DND-41 (cell line): ENCODE measurements at regions not wholly inside any gene's neighbourhood (a gene's known extent, or its start where the extent isn't known, plus 50 kb on each side); places are given as distances from the start of the nearest gene placed in this dataset.

Experiments used
- ATAC-seq: fragments of 200-7000 bp; cut with Tn5 transposase; 3 replicates; pipeline ENCODE4 v1.9.1; 2021; ENCODE audit warnings: low read depth; ENCODE audit not compliant: insufficient read depth
- DNase-seq: peaks from one replicate; pipeline ENCODE4 v3.0.0-alpha.2; 2020
- H2AFZ ChIP-seq: 2 replicates; pipeline ENCODE4 v1.6.0; 2012; ENCODE audit warnings: low read depth, low read length
- H3K27ac ChIP-seq: 2 replicates; pipeline ENCODE4 v1.5.1; 2012; ENCODE audit warnings: low read length, inconsistent platforms
- H3K27me3 ChIP-seq: fragments of 200-600 bp; sonication (generic); 2 replicates; pipeline ENCODE4 v1.6.0; 2012; ENCODE audit warnings: low read length, mild to moderate bottlenecking, inconsistent platforms; ENCODE audit not compliant: insufficient read depth, poor library complexity
- H3K36me3 ChIP-seq: 2 replicates; pipeline ENCODE4 v1.5.1; 2012; ENCODE audit warnings: low read length, inconsistent platforms; ENCODE audit not compliant: insufficient read depth
- H3K4me1 ChIP-seq: 2 replicates; pipeline ENCODE4 v1.5.1; 2012; ENCODE audit warnings: mild to moderate bottlenecking, low read length; ENCODE audit not compliant: insufficient read depth
- H3K4me2 ChIP-seq: 2 replicates; pipeline ENCODE4 v1.6.0; 2012; ENCODE audit warnings: mild to moderate bottlenecking, moderate library complexity, low read length, inconsistent platforms; ENCODE audit not compliant: insufficient read depth
- H3K4me3 ChIP-seq, 2 experiments: fragments of 200-600 bp in 1 of 2; shearing (Covaris generic) in 1 of 2; 2 replicates each; pipeline ENCODE4 v1.5.1; 2012 to 2016; ENCODE audit warnings: inconsistent platforms in 2 of 2, low read length in 2 of 2, mild to moderate bottlenecking in 2 of 2, low read depth in 1 of 2, moderate library complexity in 1 of 2
- H3K79me2 ChIP-seq: 2 replicates; pipeline ENCODE4 v1.6.0; 2012; ENCODE audit warnings: low read length, inconsistent platforms; ENCODE audit not compliant: insufficient read depth
- H3K9ac ChIP-seq: 2 replicates; pipeline ENCODE4 v1.6.0; 2012; ENCODE audit warnings: low read depth, mild to moderate bottlenecking, inconsistent platforms, low read length, moderate library complexity
- H3K9me3 ChIP-seq: 2 replicates; pipeline ENCODE4 v1.5.1; 2012; ENCODE audit warnings: low read length, moderate library complexity, mild to moderate bottlenecking, inconsistent platforms; ENCODE audit not compliant: insufficient read depth, severe bottlenecking
- H4K20me1 ChIP-seq: 2 replicates; pipeline ENCODE4 v1.6.0; 2012; ENCODE audit warnings: low read length; ENCODE audit not compliant: insufficient read depth
- CTCF ChIP-seq: IDR thresholded peaks from 2 replicates; pipeline ENCODE4 v1.5.1; 2012; ENCODE audit warnings: borderline replicate concordance, low read length, moderate library complexity, mild to moderate bottlenecking; ENCODE audit not compliant: poor library complexity, severe bottlenecking; ENCODE audit errors: extremely low read depth
- EZH2 ChIP-seq: IDR thresholded peaks from 3 replicates; pipeline ENCODE4 v1.6.1; 2012; ENCODE audit warnings: borderline replicate concordance, low read depth, mild to moderate bottlenecking, moderate library complexity, low read length, inconsistent platforms; ENCODE audit not compliant: severe bottlenecking

GRCh38 chr11:120010775-120011174 is 127.1 kb downstream of the TRIM29 start:
- TF ChIP-seq CTCF, result no peak
- no peak for TF ChIP-seq EZH2
- H3K9ac ChIP-seq, result no peak overlapping the region
- DNase-seq (no peak), ATAC-seq (no peak)
- no peak overlapping the region for H3K4me2 ChIP-seq
- H4K20me1 ChIP-seq, result peaks cover 12% of the 10 kb centered on the region
- no peak overlapping the region for H3K4me3 ChIP-seq
- H3K27me3 ChIP-seq, result peaks cover 51% of the 10 kb centered on the region
- no peak overlapping the region for H2AFZ ChIP-seq
- H3K36me3 ChIP-seq, result no peaks in the 10 kb centered on the region
- H3K4me1 ChIP-seq, result no peaks in the 10 kb centered on the region
- no peak overlapping the region for H3K27ac ChIP-seq
- no peaks in the 10 kb centered on the region for H3K9me3 ChIP-seq
- H3K79me2 ChIP-seq, result no peaks in the 10 kb centered on the region

DNA sequence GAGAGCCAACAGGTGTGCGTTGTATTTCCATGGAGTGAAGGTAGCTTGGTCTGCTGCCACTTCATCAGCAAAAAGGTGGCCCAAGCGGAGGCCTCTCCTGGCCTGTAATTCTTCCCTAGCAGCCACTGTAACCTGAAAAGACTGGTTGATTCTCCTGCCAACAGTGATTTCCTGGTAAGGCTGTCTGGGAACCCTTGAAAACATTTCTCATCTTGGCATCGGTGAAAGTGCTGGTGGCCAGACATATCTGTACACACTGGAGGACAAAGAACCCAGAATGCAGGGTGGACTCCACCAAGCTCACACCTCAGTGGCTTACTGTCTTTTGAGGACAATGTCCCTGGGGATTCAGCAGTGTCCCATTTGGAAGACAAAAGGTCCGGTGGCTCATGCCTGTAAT is 128.0 kb downstream of the TRIM29 start:
- no peak for TF ChIP-seq CTCF
- TF ChIP-seq EZH2, result no peak
- DNase-seq (no peak), ATAC-seq (no peak)
- H3K36me3 ChIP-seq, result no peaks in the 10 kb centered on the region
- peaks cover 12% of the 10 kb centered on the region for H4K20me1 ChIP-seq
- H3K27me3 ChIP-seq, result peaks cover 44% of the 10 kb centered on the region
- H3K4me2 ChIP-seq, result no peak overlapping the region
- no peak overlapping the region for H3K27ac ChIP-seq
- no peaks in the 10 kb centered on the region for H3K4me1 ChIP-seq
- H2AFZ ChIP-seq, result no peak overlapping the region
- no peak overlapping the region for H3K4me3 ChIP-seq
- no peak overlapping the region for H3K9ac ChIP-seq
- no peaks in the 10 kb centered on the region for H3K9me3 ChIP-seq
- no peaks in the 10 kb centered on the region for H3K79me2 ChIP-seq

DNA sequence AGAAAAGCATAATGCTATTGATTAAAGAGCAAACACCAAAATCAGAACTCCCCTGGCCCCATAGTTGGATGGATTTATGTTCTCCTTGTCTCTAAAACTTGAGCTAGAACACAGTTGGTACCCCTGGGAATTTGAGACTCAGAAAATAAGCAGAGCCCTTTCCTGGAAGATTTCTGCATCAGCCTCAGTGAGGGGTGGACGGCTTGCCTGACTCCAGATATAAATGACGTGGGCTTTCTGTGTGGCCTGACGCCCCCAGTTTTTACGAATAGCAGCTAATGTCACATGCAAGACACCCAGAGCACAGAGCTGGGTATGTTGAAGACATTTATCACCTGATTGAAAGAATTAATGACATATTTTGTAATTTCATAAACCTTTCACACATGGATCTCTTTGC is 130.8 kb downstream of the TRIM29 start:
- Histone ChIP-seq H3K4me3 (no peak overlapping the region), H3K9me3 (no peaks in the 10 kb centered on the region), H2AFZ (no peak overlapping the region), H3K4me1 (no peaks in the 10 kb centered on the region), H3K79me2 (no peaks in the 10 kb centered on the region), H3K27me3 (peaks cover 36% of the 10 kb centered on the region), H3K27ac (no peak overlapping the region), H3K9ac (no peak overlapping the region), H4K20me1 (0 out of 2 replicates have a peak, but pooled peaks cover 6% of the 10 kb centered on the region), H3K36me3 (no peaks in the 10 kb centered on the region), H3K4me2 (no peak overlapping the region)
- TF ChIP-seq CTCF (no peak), EZH2 (no peak)
- ATAC-seq, result no peak
- DNase-seq, result no peak

GRCh38 chr11:120004723-120005122 is 133.2 kb downstream of the TRIM29 start:
- H3K9ac ChIP-seq, result no peak overlapping the region
- no peaks in the 10 kb centered on the region for H3K9me3 ChIP-seq
- H3K79me2 ChIP-seq, result no peaks in the 10 kb centered on the region
- H4K20me1 ChIP-seq, result 0 out of 2 replicates have a peak, but pooled peaks cover 6% of the 10 kb centered on the region
- H3K4me2 ChIP-seq, result no peak overlapping the region
- H3K36me3 ChIP-seq, result no peaks in the 10 kb centered on the region
- H3K4me1 ChIP-seq, result peaks cover 7% of the 10 kb centered on the region; the same call in 1 of the 2 replicates
- no peak overlapping the region for H3K4me3 ChIP-seq
- no peak for TF ChIP-seq EZH2
- no peak overlapping the region for H3K27ac ChIP-seq
- H2AFZ ChIP-seq, result no peak overlapping the region
- ATAC-seq (no peak), DNase-seq (no peak)
- peaks cover 29% of the 10 kb centered on the region for H3K27me3 ChIP-seq
